NCI-H1417 (cell line): ENCODE measurements at regions not wholly inside any gene's neighbourhood (a gene's known extent, or its start where the extent isn't known, plus 50 kb on each side); places are given as distances from the start of the nearest gene placed in this dataset.
"Not testable (repeated sequence)": the region's sequence is repeated elsewhere in the genome, so short reads cannot be mapped to it uniquely, and the experiment has no call there.

ENCODE experiments used
- DNase-seq, 3 experiments: peaks; one replicate each; lab custom pipeline; 2025; lab: John Stamatoyannopoulos, UW

DNA sequence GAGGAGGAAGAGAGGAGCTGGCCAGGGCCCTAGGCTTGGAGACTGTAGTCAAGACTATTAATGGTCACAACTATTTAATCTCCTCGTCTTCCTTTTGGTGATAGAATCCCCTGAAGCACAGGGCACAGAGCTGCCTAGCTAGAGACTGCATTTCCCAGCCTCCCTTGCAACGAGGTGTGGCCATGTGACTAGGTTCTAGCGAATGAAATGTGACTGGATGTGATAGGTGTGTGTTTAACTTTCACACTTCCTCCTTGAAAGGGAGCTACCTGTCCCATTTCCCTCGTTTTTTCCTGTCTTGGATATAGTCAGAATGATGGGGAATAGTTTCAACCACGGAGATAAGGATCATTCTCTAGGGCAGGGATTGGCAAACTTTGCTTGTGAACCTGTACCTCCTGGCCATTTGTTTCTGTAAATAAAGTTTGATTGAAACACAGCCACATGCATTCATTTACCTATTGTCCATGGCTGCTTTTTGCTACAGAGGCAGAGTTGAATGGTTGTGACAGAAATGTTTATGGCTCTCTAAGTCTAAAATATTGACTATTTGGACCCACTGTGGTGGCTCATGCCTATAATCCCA, 313.5 kb downstream of the MIAT start:
- no peak for DNase-seq

DNA sequence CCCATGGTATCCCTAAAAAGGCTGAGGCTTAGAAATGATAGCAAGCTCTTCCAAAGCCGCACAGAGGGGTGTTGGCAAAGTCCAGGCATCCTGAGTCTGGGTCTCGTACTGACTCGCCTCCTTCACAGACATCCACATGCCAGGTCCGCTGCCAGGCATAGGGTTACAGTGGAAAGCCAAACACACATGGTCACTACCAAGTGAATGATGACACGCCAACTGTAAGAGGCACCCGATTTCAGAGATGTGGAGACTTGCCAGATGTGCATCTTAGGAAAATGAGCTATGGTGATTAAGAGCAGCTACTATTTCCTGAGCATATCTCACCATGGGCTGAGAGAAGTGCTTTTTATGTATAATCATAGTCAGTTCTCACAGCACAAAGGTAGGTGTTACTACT, 314.9 kb downstream of the MIAT start:
- DNase-seq: no peak

- not testable (repeated sequence) for DNase-seq
These were observed 315.5 kb downstream of the MIAT start for GRCh38 chr22:26972915-26973314.

DNA sequence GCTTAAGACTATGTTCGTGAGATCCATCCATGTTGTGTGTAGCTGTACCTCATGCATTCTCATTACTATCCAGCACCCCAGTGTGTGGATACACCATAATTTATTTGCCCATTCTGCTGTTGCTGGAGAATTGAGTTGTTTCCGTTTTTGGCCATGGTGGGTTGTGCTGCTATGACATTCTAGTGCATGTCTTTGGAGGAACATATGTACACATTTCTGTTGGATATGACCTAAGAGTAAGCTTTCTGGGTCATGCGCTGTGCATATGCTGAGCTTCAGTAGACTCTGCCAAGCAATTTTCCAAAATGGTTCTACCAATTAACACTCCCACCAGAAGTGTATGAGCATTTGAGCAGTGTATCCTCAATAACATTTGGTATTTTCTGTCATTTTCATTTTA, 316.6 kb downstream of the MIAT start:
- DNase-seq: no peak

GRCh38 chr22:26974914-26975803, 317.8 kb downstream of the MIAT start:
- no peak for DNase-seq

- no peak for DNase-seq
These were observed 318.5 kb downstream of the MIAT start for GRCh38 chr22:26975865-26976264.

DNA sequence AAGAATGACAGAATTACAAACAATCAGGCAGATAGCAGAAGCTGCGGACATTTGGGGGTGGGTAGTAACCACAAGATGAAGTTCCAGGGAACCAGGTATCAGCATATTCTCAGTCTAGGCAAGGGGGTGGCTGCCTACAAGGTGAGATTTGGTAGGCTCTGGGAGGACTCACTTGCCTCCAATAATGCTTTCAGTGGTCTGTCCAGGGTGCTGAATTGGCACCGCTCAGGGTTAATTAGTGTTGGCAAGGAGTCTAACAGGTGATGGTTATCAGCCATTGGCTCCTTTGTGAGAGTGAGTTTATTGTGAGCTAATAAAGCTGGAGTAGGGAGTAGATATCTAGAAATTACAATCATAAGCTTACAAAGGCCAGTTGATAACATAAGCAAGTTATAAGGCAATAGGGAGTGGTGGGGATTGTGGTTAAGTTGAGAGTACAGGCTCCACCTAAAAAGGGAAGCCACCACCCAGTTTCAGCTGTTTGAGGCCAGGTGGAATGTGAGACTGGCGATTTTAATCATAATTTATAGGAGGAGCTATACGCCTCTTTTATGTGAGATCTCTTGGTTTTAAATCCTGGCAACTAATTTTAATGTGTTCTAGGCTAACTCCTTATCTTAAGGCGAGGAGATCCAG, 320.5 kb downstream of the MIAT start:
- DNase-seq: no peak

GRCh38 chr22:26979294-26979693, 321.9 kb downstream of the MIAT start:
- no peak for DNase-seq

DNA sequence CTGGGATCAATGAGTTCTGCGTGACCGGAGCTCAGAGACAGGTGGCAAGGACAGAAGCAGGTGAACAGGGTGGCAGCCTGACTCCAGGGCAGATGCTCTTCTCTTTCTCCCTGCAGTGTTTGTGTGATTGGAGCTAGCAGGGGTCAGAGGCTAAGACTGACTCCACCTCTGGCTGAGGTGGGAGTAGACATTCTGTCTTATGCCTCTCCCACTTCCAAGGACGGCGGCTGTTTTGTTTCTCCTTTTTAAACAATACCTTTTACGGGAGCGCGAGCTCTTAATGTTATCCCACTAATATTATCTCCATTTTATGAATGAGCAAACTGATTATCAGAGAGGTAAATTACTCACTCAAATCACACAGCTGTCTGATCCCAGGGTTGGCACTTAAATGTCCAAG, 323.7 kb downstream of the MIAT start:
- DNase-seq: peak in 1 of 3 experiments; percentile 51

DNA sequence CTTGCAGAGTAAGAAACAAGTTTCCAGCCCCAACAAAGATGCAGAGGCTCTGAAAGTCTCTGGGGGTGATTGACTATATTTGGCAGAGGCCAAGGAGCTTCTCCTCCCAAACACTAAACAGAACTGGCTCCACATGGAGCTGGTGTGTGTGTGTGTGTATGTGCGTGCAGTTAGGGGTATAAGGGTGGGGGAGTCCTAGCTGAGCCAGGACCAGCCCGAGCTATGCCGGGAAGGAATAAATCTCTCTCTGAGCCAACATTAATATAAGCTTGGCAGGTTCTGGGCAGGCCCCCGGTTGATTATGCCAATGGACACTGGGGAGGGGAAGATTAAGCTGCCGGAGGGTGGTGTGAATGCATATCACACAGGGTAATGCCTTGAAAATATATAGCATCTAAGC, 324.2 kb downstream of the MIAT start:
- no peak for DNase-seq

DNA sequence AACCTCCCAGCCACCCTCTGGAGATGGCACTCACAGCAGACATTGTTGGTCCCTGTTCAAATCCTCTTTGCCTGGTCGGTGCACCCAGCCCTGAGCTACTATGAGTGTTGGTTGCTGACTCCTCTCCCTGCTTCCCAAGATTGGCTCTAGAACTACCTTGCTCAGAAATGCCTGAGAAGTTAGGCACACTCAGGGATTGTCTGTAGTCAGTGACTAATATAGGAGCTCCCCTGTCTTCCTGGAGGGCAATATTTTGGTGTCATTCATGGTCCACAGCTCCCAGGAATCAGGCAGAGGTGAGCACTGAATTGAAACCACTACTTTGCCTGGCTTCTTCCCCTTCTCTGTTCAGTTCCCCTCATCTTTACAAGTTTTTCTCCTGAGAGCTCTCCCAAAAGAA, 325.9 kb downstream of the MIAT start:
- DNase-seq: no peak

DNA sequence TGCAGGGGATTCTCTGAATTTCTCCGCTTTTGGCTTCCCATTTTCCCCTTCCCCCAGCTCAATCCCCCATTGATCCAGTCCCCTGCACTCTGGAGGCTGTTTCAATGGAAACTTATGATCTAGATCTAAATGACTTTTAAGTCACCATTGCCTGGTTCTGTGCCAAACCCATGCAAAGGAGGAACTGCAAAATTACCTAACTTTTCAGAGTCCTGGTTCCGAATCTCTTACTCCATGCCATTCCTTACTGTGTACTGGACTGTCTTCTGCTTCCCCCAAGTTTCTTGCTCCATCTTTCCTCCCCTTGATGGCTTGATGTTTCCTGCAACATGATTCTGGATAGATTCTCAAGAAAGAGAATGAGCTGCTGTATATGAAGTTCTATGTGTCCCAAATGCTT, 327.8 kb downstream of the MIAT start:
- DNase-seq: no peak

- no peak for DNase-seq
These were observed 328.8 kb downstream of the MIAT start for GRCh38 chr22:26985931-26986782.

DNA sequence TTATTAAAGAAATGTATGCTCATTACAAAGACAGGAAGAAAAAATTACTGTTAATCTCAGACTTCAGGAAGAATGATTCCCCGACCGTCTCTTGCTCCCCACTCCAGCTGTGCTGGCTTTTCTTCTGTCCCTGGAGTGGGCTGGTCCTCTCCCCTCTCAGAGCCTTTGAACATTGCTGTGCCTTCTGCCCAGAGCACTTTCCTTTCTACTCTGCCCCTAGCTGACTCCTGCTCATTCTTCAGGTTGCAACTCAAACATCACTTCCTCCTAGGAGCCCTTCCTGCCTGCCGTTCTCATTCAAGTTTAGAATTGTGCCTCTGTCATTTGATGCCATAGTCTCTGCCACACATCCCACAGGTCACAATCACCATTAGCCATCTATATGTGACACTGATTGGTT, 329.5 kb downstream of the MIAT start:
- no peak for DNase-seq

DNA sequence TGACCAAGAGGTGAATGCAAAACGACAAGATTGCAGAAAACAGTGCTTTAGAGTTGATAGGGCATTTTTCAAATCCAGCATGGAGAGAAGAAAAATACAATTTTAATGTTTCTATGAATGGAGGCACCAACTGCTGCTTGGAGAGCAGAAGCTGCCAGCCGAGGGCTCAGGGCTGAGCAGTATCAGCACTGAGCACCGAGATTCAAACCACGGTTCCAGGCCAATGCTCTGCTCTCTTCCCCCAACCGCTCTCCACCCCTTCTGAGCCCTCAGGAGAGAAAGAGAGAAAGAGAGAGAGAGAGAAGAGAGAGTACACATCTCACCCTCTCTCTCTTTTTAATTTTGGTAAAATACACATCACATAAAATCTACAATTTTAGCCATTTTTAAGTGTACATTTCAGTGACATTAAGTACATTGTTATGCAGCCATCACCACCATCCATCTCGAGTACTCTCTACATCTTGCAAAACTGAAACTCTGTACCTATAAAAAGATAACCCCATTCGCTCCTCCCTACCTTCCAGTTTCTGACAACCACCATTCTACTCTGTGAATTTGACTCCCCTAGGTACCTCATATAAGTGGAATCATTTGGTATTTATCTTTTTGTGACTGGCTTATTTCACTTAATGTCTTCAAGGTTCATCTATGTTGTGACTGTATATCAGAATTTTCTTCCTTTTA, 333.3 kb downstream of the MIAT start:
- DNase-seq: no peak

DNA sequence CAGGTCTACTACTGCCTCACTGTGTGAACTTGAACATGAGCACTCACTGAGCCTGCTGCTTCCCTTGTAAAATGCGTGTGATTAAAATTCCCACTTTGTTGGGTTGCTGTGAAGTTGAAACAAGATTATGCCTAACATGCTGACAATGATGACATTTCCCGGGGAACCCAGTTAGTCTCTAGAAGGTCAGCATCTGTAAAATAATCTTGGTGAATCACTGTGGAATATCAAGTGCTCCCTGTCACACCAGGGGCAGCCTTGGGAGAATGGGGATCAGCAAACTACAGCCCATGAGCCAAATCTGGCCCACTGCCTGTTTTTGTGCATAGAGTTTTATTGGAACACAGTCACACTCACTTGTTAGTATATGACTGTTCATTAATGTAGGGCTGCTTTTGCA, 335.2 kb downstream of the MIAT start:
- no peak for DNase-seq

GRCh38 chr22:26993886-26994285, 336.5 kb downstream of the MIAT start:
- no peak for DNase-seq

DNA sequence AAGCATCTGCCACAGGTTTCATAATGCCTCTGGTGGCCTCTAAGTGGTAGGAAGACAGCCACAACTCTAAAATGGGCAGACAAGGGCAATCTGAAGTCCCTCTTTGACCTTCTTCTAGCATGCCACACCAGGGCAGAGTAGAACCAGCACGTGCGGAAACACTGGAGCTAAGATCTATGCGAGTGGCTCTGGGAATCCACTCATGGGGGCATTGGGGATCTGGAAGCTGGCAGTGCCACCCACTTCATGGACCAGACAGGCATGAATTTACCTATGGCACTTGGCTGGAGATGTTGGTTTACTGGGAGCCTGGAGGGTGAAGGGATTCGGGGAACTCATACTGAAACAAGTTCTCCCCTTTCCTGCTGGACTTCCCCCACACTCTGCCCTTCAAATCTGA, 337.4 kb downstream of the MIAT start:
- DNase-seq: no peak

DNA sequence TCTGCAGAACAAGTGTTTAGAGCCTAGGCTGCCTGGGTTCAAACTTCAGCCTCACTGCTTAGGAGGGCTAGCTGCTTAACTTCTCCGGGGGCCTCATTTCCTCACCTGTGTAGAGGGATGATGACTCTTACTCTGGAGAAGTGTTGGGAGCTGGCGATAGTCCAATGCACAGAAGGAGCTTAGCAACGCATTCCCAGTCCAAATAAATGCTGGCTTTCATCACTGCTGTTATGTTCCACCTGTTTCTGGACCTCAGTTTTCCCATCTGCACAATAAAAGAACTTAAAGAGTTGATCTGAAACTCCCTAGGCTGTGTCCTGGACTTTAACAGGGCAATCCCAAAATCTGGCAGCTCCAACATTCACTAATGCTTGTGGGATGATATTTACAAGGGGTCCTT, 337.8 kb downstream of the MIAT start:
- no peak for DNase-seq

GRCh38 chr22:26996154-26996553, 338.8 kb downstream of the MIAT start:
- DNase-seq: no peak

GRCh38 chr22:26998129-26998528, 340.7 kb downstream of the MIAT start:
- no peak for DNase-seq

- no peak for DNase-seq
These were observed 341.3 kb downstream of the MIAT start for GRCh38 chr22:26998716-26999115.
